Middle frontal gyrus (tissue), 1 donor: ENCODE measurements at regions not wholly inside any gene's neighbourhood (a gene's known extent, or its start where the extent isn't known, plus 50 kb on each side); places are given as distances from the start of the nearest gene placed in this dataset.

Source experiments
- DNase-seq: peaks from one replicate; pipeline ENCODE4 v3.0.0-alpha.2; 2015; ENCODE audit warnings: low spot score; ENCODE audit errors: extremely low spot score

GRCh38 chr3:64464955-64465354, 222.8 kb downstream of the ADAMTS9 start:
- DNase-seq: no peak

DNA sequence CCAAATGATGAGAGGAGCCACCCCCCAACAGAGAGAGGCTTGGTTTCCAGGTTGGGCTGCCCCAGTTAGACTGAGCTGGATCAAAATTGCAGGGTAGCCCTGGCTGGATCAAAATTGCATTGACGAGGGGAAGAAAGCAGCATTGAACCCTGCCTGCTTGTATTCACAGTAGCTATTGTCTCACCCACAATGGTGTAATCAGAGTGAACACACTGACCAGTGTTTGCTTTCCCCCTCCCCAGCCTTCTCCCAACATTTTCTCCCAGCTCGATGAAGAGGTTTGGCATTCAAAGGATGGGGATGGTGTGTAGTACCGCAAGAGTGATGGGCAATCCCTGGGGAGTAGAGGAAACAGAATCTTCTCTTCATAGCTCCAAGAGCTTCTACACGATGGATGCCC, 223.8 kb downstream of the ADAMTS9 start:
- no peak for DNase-seq

- DNase-seq: no peak
Measured at GRCh38 chr3:64462203-64462602, 225.6 kb downstream of the ADAMTS9 start.

- no peak for DNase-seq
Measured at GRCh38 chr3:64460877-64461276, 226.9 kb downstream of the ADAMTS9 start.

- DNase-seq: no peak
Measured at GRCh38 chr3:64460141-64460730, 227.6 kb downstream of the ADAMTS9 start.

DNA sequence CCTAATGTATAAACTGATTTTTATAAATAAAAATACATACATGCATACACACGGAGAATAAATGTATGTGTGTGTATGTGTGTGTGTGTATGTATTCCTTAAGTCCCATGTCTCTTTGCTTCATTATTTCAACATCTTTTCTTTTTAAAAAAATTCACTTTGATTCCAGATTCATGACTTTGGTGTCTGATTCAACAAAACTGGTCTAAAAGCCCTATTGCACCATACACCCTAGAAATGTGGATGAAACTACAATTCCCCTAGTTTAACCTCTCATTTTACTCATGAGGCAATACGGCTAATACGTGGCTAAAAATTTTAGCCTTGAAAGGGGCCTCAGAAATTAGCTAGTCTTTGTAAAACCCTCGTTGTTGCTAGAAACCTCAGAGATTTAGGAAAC, 228.1 kb downstream of the ADAMTS9 start:
- DNase-seq: no peak

DNA sequence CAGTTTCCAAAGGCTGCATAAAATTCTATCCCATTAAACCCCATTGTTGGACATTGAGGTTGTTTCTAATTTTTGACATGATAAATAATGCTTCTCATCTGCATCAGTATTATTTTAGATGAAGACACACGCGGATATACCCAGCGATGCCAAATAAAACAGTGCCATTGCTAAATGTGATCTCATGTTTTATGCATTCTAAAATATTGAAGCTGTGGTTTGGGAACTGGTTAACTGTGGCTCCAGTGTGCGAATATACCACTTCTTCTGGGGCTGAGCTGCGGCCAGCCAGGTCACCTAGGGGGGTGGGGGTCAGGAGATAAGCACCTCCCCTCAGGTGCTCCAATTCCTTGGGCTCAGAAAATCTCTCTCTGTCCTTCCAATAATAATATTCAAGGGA, 230.0 kb downstream of the ADAMTS9 start:
- no peak for DNase-seq

DNA sequence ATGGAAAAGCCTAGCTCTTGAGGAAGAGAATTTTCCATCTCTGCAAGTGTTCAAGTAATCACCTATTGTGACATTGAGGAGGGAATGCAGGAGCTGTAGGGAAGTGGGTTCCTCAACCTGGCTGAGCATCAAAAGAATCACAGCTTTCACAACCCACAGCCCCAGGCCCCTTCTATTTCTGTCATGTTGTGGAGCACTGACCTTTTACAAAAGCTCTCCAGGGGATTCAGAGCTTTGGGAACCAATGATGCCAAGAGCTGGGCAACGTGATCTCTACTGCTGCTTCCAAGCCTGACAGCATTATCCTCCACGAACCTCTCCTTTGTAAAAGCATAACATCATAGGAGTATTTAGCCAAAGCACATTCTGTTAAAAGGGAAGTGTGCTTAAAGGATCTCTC, 231.1 kb downstream of the ADAMTS9 start:
- DNase-seq: no peak

DNA sequence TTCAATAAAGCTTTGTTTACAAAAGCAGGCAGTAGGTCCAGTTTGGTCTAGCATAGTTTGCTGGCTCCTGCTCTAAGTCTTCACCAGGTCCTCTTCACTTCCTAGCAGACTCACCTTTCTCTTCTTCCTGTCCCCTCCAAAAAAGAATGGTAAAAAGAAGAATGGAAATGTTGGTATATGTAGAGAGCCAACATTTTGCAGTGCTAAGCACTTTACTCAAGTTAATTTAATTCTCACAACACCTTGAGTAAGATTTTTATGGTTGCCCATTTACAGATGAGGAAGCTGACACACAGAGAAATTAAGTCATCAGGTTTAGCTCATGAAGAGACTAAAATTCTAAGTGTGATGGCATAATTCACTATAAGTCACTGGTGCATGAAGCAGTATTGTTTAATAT, 230.1 kb upstream of the PRICKLE2 start:
- no peak for DNase-seq

DNA sequence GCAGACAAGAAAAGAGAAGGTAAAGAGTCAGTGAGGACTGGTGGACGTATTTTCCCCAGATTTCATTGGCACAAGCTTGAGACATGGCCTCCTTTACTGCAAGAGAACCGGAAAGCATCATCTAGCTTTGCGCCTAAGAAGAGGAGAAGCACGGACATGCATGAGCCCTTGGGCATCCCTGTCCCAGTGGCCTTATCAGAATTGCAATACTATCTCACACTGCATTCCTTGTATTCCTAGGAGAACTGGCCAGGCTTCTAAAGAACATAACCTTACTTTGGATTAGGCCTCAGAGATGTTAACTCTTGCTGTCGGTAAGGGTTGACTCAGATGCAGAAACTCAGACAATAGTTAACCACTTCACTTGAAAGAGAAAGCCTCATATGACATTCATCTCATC, 229.5 kb upstream of the PRICKLE2 start:
- no peak for DNase-seq

- no peak for DNase-seq
Measured at GRCh38 chr3:64454179-64454578, 228.9 kb upstream of the PRICKLE2 start.

DNA sequence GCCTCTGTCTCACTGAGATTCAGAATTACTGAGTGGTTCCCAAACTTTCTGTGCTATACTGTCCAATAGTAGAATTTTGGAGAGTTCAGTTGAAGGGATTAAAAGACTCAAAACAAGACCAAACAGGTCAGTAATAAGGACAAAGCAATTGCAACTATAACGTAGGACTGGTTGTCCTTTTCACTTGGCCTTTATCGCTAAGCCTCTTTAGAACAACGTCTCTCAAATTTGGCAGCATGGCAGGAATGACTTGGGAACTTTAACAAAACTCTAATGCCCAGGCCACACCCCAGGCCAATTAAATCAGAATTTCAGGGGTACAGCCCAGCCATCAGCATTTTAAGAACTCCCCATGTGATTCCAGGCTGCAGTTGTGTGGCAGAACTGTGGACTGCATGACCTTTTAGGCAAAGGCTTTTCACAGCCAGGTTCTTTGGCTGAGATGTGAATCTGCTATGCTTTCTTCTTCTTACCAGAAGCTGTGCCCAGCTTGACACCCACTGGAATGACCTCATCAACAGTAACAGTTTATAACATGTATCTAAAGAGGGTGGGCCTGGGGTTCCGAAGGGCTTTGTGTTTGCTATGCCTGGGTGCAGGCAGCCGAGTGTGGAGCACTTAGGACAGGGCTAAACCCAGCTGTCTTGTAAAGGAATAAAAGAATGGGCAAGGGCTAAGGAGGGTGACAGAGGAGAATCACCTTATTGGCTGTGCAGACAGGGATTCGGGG, 226.2 kb upstream of the PRICKLE2 start:
- DNase-seq: no peak

GRCh38 chr3:64450396-64450956, 225.2 kb upstream of the PRICKLE2 start:
- DNase-seq: no peak

DNA sequence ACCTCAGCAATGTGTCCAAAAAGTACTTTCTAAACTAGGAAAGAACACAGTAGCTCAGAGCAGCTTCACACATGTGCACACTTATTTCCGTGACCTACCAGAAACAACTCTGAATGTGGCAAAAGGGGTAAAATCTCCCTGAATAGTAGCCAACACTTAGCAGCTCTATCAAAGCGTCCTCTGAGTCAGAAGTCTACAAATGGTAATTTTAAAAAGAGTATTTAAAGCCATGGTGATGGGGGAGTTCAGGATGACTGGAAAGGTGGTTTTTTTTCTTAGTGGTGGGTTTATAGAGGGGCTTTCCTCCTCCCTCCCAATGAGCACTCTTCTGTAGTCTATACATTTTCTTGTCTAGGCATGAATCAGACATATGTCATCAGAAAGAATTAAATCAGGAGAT, 223.8 kb upstream of the PRICKLE2 start:
- no peak for DNase-seq

DNA sequence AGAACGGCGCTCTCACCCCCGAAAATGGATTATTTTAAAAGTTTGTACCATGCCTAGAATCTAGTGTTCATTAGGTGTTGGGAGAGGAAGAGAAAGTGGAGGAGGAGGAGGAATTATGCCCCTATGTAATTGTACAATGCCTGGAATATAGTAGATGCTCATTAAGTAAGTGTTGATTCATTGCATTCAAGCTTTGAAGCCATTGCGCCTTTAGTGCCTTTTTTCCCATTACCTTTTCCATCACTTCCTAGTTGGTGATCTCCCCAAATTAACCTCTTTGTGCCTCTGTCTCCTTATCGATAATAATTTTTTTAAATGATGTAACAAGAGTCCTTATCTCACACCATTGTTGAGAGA, 220.7 kb upstream of the PRICKLE2 start:
- no peak for DNase-seq

DNA sequence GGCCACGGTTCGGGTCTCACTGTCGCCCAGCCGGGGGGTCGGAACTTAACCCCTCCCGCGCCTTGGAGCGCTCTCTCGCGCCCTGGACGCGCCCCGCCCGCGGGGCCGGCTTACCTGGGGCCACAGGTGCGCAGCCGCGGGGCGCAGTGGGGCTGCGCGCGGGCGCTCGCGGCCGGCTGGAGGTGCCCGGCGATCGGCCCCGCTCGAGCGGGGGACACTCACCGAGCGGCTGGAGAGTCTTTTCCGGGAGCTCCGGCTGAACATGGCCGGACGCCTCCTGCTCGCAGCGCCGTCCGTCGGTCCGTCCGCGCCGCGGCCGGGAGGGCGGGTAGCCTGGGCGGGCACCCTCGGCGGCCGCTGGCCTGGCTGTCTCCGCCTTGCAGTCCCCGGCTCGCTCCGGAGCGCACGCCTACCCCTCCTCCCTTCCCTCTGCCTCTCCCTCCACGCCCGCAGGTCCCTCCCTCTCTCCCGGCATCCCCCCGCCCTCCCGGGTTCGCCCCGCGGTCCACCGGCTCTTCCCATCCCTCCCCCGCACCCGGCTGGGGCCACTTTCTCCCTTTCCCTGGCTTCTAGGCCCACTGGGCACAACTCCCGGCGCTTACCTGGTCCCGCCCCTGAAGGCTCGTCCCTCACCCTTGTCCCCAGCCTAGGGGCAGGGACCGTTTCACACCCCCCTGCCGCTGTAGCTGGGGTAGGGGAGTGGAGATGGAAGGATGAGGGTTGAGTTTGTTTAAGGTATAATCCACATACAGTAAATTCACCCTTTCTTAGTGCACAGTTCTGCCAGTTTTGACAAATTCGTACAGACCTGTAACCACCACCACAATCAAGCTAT, 220.1 kb upstream of the PRICKLE2 start:
- no peak for DNase-seq

DNA sequence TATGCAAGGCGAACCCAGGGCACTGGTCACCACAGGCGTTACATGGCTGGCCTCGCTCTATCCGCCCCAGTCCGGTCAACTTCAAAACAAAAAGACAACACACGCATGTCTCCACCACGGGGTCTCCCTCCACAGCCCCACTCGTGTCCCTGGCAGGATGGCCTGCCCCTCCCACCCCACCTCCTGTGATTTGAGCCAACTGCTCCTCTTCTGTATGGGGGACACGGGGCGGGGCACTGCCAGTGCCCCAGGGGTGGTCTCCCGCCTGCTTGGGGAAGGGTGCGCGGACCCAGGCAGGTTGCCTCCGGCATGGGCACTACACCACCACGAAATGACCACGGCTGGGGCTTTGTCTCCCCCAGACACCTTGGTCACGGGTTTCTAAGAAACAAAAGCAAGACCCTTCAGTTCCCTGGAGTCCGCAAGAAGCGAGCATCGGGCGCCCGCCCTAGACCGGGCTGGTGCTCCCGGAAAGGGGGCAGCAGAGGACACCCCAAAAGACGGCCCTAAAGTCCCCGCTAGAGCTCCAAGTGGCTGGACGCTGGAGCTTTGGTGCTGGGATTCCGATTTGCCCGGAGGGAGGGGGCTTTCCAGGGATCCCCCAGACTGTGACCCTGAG, 219.3 kb upstream of the PRICKLE2 start:
- no peak for DNase-seq

GRCh38 chr3:64443546-64444381, 218.5 kb upstream of the PRICKLE2 start:
- DNase-seq: no peak

DNA sequence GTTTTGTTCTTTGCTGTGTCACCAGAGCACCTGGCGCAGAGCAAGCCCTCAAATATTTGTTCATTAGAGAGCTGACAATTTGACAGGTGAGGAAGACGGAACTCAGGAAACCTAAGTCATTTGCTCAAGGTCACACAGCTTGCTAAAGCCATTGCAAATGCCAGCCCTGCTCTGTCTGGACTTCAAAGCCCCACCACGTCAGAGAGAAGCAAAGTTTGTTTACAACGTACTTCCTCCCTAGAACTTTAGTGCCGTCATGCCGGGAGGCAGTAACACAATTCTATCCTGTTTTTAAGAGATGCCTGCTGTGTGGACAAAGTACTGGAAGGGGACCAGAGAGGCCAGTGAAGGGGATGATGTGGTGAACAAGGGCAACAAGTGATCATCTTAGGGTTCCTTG, 216.6 kb upstream of the PRICKLE2 start:
- DNase-seq: no peak

DNA sequence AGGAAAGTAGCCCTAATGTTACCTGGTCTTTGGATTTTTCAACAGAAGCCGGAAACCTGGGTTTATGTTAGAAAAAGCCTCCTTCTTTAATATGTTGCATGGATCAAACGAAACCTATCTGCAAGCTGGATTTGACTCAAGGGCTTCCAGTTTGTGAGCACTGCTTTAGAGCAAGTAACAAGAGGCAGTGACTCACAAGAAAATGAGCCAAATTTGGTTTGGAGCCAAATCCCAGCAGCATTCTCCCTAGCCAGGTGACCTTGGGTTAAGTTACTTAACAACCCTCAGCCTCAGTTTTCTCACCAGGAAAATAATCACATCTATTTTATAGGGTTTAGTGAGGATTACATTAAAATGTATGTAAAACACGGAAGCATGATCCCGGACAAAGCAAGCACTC, 215.2 kb upstream of the PRICKLE2 start:
- no peak for DNase-seq

- peak; percentile 26 for DNase-seq
Measured at GRCh38 chr3:64438812-64439211, 213.5 kb upstream of the PRICKLE2 start.
